Epithelial cell of esophagus (primary cell): ENCODE measurements at regions not wholly inside any gene's neighbourhood (a gene's known extent, or its start where the extent isn't known, plus 50 kb on each side); places are given as distances from the start of the nearest gene placed in this dataset.

Experiments
- DNase-seq: peaks from one replicate; pipeline ENCODE4 v3.0.0; 2010; ENCODE audit warnings: low read depth
- H3K4me3 ChIP-seq: 2 replicates; pipeline ENCODE4 v1.5.1; 2011; ENCODE audit warnings: mild to moderate bottlenecking, low read length, control low read depth
- TF ChIP-seq, protein P1 (sequence below): IDR thresholded peaks from 2 replicates; pipeline ENCODE4 v1.5.1; 2011; ENCODE audit warnings: low read depth, mild to moderate bottlenecking, low read length, control low read depth, inconsistent platforms; ENCODE audit not compliant: insufficient read depth; ENCODE audit errors: missing control alignments

DNA sequence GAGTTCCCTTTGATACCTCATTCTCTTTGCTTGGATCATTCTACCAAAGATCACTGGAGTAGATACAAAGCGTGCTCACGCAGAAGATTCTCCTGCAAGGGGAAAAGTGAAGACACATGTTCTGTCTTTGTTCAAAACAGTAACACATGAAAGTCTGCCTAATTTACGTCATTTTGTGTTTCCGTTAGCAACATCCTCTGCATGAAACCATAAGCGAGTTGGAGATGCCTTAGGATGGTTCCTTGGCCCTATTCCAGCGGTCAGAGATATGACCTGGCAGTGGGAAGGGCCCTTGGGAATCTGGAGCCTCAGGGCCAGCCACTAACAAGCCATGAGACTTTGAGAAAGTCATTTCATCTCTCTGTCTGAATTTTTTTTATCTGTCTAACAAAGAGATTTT, 180.9 kb upstream of the TWIST2 start:
- H3K4me3 ChIP-seq, result no peak overlapping the region
- DNase-seq, result no peak
- TF ChIP-seq, protein P1, sequence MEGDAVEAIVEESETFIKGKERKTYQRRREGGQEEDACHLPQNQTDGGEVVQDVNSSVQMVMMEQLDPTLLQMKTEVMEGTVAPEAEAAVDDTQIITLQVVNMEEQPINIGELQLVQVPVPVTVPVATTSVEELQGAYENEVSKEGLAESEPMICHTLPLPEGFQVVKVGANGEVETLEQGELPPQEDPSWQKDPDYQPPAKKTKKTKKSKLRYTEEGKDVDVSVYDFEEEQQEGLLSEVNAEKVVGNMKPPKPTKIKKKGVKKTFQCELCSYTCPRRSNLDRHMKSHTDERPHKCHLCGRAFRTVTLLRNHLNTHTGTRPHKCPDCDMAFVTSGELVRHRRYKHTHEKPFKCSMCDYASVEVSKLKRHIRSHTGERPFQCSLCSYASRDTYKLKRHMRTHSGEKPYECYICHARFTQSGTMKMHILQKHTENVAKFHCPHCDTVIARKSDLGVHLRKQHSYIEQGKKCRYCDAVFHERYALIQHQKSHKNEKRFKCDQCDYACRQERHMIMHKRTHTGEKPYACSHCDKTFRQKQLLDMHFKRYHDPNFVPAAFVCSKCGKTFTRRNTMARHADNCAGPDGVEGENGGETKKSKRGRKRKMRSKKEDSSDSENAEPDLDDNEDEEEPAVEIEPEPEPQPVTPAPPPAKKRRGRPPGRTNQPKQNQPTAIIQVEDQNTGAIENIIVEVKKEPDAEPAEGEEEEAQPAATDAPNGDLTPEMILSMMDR, result no peak

DNA sequence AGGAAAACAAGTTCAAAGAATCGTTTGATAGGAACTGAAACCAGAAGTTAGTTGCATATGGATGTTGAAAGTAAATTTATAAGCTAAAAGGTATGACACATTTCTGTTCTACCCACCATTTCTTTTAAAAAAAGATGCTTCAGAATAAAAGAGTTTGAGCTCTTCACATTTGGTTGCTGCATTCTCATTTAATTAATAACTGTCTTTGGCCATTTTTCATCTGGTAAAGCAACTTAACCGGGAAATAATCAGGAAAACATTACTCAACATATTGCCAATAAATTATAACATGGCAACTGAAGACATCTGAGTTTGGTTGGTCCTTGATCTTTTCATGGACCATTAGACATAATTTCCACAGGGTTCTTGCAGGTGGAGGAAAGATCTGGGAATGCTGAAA, 180.2 kb upstream of the TWIST2 start:
- no peak for DNase-seq
- TF ChIP-seq, protein P1, result no peak
- H3K4me3 ChIP-seq, result no peak overlapping the region

DNA sequence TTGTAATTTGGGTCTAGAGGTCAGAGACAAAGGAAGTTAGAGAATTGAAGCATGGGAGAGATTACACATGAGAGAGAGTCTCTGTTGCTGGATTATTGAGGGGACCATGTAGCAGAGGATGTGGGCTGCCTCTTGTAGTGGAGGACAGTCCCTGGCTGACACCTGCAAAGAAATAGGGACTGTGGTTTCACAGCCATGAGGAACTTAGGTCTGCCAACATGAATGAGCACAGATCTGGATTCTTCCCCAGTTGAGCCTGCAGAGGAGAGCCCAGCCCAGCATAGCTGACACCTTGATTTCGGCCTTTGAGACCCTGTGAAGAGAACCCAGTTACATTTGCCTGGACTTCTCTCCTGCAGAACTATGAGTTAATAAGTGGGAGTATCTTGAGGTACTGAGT, 179.5 kb upstream of the TWIST2 start:
- no peak overlapping the region for H3K4me3 ChIP-seq
- TF ChIP-seq, protein P1, result no peak
- DNase-seq, result no peak

DNA sequence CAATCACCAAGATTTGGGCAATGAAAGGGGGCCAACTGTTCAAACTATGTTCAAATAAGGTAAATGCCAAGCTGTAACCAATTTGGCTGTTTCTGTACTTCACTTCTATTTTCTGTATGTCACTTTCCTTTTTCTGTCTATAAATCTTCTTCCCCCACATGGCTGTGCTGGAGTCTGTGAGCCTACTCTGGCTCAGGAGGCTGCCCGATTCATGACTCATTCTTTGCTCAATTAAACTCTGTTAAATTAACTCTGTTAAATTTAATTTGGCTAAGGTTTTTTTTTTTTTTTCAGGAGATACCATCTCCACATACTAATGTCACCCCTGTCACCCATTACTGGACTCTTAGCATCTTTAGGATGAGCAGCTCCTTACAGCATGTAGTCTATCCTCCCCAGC, 178.8 kb upstream of the TWIST2 start:
- H3K4me3 ChIP-seq, result no peak overlapping the region
- TF ChIP-seq, protein P1, result no peak
- DNase-seq, result no peak

DNA sequence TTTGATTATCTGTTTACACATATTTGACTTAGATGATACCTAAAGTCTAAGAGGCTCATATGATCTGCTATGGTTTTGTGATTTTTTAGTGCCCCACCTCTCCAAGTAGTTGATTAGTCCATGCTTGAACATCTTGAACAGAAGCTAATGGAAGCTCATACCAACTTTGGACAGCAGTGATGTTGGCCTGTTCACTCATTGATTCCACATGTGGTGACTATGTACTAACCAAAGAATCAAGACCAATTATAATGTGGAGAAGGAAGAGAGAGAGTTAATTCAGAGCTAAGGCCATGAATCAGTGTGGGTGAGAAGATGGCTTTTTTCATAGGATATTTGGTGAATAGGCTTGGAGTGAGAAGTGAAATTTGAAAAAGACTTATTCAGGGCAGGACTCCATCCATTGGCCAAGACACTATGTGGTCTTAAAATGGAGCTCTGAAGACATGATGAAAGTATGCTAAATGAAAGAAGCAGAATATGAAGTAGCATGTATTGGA, 178.3 kb upstream of the TWIST2 start:
- TF ChIP-seq, protein P1, result no peak
- DNase-seq, result no peak
- H3K4me3 ChIP-seq, result no peak overlapping the region

DNA sequence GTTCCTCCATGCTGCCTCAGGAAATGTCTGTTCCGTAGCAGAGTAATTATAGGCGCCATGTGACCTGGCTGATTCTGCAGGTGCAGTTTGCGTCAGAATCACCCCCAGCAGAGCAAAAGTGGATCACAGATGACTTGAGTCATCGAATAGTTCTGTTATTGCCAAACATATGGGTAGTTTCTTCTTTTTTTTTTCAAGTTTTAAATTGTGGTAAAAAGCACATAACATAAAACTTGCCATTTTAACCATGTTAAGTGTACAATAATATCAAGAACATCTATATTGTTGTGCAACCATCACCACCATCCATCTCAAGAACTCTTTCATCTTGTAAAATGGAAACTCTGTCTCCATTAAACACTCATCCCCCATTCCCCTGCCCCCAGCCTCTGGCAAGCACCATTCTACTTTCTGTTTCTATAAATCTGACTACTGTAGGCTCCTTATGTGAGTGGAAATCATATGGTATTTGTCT, 177.7 kb upstream of the TWIST2 start:
- TF ChIP-seq, protein P1, result no peak
- no peak overlapping the region for H3K4me3 ChIP-seq
- DNase-seq, result peak; percentile 17

DNA sequence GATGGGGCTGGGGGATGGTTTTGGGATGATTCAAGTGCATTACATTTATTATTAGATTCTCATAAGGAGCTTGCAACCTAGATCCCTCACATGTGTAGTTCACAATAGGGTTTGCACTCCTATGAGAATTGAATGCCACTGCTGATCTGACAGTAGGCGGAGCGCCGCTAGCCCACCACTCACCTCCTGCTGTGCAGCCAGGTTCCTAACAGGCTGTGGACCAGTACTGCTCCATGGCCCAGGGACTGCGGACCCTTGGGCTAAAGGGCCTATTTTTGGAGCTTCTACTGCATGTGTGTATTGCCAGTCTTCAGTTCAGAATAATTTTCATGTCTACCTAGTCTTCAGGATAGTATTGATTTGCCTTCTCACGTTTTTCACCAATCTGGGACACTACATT, 165.3 kb upstream of the TWIST2 start:
- TF ChIP-seq, protein P1, result no peak
- no peak overlapping the region for H3K4me3 ChIP-seq
- DNase-seq, result no peak
